Activated naive CD8-positive, alpha-beta T cell (primary cell): ENCODE measurements at regions not wholly inside any gene's neighbourhood (a gene's known extent, or its start where the extent isn't known, plus 50 kb on each side); places are given as distances from the start of the nearest gene placed in this dataset.
"Not testable (repeated sequence)": the region's sequence is repeated elsewhere in the genome, so short reads cannot be mapped to it uniquely, and the experiment has no call there.

Experiments
- H3K27ac Mint-ChIP-seq: one replicate; pipeline ENCODE4 v1.8.0; 2021; ENCODE audit warnings: mixed read lengths
- H3K27me3 Mint-ChIP-seq: one replicate; pipeline ENCODE4 v1.8.0; 2021; ENCODE audit warnings: mixed read lengths
- H3K36me3 Mint-ChIP-seq: one replicate; pipeline ENCODE4 v1.8.0; 2021; ENCODE audit warnings: mixed read lengths
- H3K4me1 Mint-ChIP-seq: one replicate; pipeline ENCODE4 v1.8.0; 2021; ENCODE audit warnings: low read depth, mixed read lengths
- H3K4me3 Mint-ChIP-seq: one replicate; pipeline ENCODE4 v1.8.0; 2021; ENCODE audit warnings: mild to moderate bottlenecking, mixed read lengths
- H3K9me3 Mint-ChIP-seq: one replicate; pipeline ENCODE4 v1.8.0; 2021; ENCODE audit warnings: low read depth, mixed read lengths

DNA sequence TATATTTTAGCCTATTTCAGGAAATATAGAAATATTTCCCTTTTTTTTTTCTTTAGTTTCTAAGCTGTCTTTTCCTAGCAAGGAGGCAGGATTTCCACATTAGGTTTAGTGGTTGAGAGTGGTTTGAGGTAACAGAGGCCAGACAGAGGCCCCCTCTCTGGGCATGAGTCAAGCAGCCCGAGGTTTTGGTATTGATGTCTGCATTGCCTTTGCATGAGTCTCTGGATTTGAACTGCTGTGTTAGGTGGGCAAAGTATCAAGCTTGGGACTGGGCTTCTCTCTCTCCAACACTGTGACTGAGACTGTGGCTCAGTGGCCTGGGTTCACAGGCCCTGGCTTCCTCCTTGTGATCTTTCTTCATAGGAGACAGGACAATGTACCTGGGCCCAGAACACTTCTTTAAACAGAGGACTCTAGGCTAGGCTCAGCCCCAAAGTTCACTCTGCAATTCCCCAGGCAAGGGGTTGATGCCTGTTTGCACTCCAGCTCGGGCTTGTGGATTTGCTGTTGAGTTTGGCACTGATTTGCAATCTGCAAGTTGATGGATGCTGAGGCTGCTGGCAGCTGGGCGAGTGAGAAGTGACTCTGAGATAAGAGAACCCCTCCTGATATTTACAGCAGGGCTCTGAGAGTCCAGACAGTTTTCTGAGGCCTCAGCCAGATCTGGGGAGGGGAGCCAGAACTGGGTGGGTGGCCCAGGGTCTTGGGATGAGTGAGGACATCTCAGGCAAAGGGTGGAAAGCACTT, 271.2 kb downstream of the EN1 start:
- Mint-ChIP-seq H3K27ac (no peak overlapping the region), H3K4me1 (no peaks in the 10 kb centered on the region), H3K9me3 (no peaks in the 10 kb centered on the region), H3K36me3 (no peaks in the 10 kb centered on the region), H3K27me3 (peaks cover 7% of the 10 kb centered on the region), H3K4me3 (no peak overlapping the region)

DNA sequence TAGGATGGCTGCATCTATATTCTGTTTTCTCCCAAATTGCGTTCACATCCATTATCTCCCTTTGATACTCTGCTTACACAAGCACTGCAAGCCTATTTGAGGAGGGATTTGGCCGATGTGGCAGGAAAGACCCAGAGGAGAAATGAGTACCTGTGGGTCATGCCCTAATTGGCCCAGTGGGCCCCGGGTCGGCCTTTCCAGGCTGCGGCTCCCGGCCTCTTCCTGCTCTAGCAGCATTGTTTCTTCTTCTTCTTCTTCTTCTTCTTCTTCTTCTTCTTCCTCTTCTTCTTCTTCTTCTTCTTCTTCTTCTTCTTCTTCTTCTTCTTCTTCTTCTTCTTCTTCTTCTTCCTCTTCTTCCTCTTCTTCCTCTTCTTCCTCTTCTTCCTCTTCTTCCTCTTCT, 275.1 kb downstream of the EN1 start:
- H3K27me3 Mint-ChIP-seq, H3K4me3 Mint-ChIP-seq, H3K27ac Mint-ChIP-seq, H3K36me3 Mint-ChIP-seq, H3K4me1 Mint-ChIP-seq, H3K9me3 Mint-ChIP-seq: not testable (repeated sequence)

DNA sequence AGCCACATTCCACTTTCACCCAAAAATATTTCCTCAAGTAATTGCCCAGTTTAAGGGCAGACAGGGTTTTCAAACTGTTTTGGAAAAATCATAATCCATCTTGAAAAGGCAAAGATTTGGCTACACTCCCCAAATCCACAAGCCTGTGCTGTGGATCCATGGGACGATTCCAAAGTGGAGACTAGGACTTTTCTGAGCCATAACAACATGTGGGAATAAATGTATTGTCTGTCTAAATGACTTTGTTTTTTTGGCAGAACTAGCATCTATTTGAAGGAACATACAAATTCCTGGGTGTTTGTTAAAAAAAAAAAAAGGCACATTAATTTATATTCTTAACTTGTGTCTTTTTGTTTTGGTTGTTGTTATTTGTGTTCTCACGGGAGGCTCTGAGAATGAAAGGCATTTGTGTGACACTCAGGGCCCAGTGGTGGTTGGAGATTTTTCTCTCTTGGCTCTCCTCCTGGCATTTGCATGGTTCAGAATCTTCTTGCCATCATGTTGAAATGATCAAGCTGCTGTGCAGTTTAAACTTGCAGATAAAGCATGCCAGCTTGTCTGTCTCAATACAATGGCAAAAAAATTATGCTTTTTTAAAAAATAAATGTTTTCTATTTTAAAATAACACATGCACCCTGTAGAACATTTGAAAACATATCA, 277.4 kb downstream of the EN1 start:
- no peaks in the 10 kb centered on the region for H3K36me3 Mint-ChIP-seq
- no peaks in the 10 kb centered on the region for H3K9me3 Mint-ChIP-seq
- no peak overlapping the region for H3K4me3 Mint-ChIP-seq
- H3K27ac Mint-ChIP-seq: no peak overlapping the region
- peaks cover 4% of the 10 kb centered on the region for H3K27me3 Mint-ChIP-seq
- H3K4me1 Mint-ChIP-seq: peaks cover 1% of the 10 kb centered on the region

DNA sequence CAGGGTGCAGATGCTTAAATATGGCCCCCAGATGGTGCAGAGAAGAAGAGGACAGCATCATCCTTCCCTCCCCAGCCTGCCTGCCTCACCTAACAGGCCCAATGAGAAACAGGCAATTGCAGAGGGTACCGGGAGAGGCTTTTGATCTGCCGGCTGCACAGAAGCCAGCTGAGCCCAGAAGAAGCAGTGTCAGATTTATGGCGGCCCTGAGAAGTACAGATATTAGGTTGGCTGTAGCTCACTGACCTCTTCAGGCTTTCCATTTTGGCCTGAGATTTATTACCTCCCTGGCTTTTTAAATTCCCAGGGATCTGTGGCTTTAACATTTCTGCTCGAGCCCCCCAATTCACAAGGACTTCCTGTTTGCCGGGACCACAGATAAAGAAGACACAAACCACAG, 278.7 kb downstream of the EN1 start:
- H3K4me3 Mint-ChIP-seq: no peak overlapping the region
- no peak overlapping the region for H3K27ac Mint-ChIP-seq
- H3K9me3 Mint-ChIP-seq: no peaks in the 10 kb centered on the region
- H3K27me3 Mint-ChIP-seq: peaks cover 4% of the 10 kb centered on the region
- peaks cover 1% of the 10 kb centered on the region for H3K4me1 Mint-ChIP-seq
- no peaks in the 10 kb centered on the region for H3K36me3 Mint-ChIP-seq

DNA sequence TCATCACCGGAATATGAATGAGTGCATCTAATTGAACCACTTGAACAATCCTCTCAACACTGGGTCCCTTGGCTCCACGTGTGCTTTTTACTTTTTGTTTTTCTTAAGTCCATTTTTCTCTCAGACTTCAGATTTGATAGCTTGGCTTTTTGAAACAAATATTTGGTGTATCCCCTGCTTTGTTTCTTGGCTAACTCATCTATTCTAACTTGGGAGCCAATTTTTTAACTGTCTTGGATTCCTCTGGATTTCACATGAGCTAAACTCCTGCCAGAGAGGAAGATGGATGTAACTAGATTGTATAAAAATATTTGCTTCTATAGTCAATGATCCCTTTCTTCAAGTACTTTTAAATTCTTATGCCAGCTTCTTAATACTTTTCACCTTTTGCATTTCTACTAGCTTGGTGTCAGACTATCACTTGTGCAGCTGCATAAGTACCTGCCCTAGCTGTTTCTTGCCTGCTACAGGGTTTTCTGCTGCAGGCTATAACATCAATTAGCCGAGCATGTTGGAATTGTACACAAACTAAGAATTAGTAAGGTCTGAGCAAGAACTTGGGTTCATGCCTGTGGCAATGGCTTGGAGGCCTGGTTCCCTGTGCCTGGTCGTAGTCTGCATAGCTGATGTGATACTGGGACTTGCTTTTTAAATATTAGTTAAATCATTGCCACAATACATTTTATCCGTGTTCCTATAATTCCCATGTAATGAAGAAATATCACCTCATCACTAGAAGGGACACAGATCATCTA, 281.5 kb downstream of the EN1 start:
- Mint-ChIP-seq H3K9me3 (no peaks in the 10 kb centered on the region), H3K36me3 (no peaks in the 10 kb centered on the region), H3K4me1 (peaks cover 1% of the 10 kb centered on the region), H3K27me3 (peaks cover 2% of the 10 kb centered on the region), H3K27ac (no peak overlapping the region), H3K4me3 (no peak overlapping the region)

DNA sequence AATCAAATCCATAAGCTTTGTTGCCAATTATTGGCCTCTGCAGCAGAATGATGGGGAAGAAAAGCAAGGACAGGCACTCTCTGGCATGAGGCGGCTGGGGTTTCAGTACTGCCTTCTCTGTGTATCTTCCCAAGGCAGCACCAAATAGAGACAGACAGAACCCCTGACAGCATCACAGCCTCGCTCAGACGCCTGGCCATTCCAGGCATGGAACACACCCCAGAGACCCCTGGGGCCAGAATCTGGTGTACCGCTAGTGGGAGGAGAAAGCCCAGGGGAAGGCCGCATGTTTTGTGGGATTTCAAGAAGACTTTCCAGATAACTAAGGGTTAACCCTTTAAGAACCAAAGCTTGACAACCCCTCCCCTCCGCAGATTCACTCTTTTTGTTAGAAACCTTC, 282.1 kb downstream of the EN1 start:
- peaks cover 2% of the 10 kb centered on the region for H3K27me3 Mint-ChIP-seq
- H3K4me1 Mint-ChIP-seq: peaks cover 1% of the 10 kb centered on the region
- no peak overlapping the region for H3K4me3 Mint-ChIP-seq
- H3K36me3 Mint-ChIP-seq: no peaks in the 10 kb centered on the region
- H3K27ac Mint-ChIP-seq: no peak overlapping the region
- H3K9me3 Mint-ChIP-seq: no peaks in the 10 kb centered on the region

DNA sequence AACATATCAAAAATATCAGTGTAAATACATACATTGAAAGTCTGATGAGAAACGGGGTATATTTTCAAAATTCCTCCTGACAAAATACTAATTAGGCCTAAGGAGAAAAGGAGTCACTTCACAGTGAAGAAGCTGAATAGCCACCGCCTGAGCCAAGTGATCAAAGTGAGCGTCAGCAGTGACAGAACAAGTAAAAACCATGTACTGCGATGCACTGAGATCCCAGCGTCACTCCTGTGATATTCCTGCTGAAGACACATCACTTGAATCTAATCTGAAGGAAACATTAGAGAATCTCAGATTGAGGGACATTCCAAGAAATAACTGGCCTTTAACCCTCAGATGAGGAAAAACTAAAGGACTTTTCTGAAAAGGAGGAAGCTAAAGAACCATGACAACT, 285.3 kb downstream of the EN1 start:
- no peaks in the 10 kb centered on the region for H3K36me3 Mint-ChIP-seq
- H3K4me1 Mint-ChIP-seq: no peaks in the 10 kb centered on the region

DNA sequence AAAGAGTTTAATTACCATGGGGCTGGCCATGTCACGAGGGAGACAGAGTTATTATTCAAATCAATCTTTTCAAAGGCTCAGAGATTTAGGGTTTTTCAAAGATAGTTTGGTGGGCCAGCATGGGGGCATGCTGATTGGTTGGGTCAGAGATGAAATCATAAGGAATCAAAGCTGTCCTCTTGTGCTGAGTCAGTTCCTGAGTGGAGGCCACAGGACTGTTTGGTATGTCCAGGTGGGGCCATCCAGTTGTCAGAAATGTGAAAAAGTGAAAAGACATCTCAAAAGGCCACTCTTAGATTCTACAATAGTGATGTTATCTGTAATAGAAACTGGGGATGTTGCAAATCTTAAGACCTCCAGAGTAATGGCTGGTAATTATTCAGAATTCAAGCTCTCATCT, 288.6 kb downstream of the EN1 start:
- Mint-ChIP-seq H3K36me3 (no peaks in the 10 kb centered on the region), H3K4me3 (no peak overlapping the region), H3K4me1 (no peaks in the 10 kb centered on the region), H3K27me3 (no peaks in the 10 kb centered on the region), H3K27ac (no peak overlapping the region), H3K9me3 (no peaks in the 10 kb centered on the region)

More for the DNA sequence above, 285.3 kb downstream of the EN1 start:
- no peaks in the 10 kb centered on the region for H3K9me3 Mint-ChIP-seq
- no peak overlapping the region for H3K4me3 Mint-ChIP-seq
- no peaks in the 10 kb centered on the region for H3K27me3 Mint-ChIP-seq
- H3K27ac Mint-ChIP-seq: no peak overlapping the region

DNA sequence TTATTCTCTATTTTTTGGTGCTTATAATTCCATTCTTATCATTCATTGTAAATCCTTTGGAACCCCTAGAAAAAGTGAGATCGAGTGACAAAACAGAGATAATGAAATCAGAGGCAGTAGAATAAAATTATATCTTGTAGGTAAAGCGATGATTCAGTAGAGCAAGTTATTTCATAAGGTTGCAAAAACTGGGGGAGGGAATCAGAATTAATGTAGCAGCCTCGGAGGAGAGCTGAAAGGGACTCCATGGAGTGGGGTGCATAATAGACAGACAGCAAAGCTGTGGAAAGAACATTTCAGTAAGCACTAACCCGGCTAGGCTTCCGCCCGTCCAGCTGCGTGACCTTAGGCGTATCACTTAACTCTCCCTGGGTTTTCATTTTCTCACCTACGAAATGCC, 289.7 kb downstream of the EN1 start:
- no peaks in the 10 kb centered on the region for H3K36me3 Mint-ChIP-seq
- no peak overlapping the region for H3K27ac Mint-ChIP-seq
- peaks cover 2% of the 10 kb centered on the region for H3K27me3 Mint-ChIP-seq
- H3K9me3 Mint-ChIP-seq: no peaks in the 10 kb centered on the region
- no peaks in the 10 kb centered on the region for H3K4me1 Mint-ChIP-seq
- H3K4me3 Mint-ChIP-seq: no peak overlapping the region

DNA sequence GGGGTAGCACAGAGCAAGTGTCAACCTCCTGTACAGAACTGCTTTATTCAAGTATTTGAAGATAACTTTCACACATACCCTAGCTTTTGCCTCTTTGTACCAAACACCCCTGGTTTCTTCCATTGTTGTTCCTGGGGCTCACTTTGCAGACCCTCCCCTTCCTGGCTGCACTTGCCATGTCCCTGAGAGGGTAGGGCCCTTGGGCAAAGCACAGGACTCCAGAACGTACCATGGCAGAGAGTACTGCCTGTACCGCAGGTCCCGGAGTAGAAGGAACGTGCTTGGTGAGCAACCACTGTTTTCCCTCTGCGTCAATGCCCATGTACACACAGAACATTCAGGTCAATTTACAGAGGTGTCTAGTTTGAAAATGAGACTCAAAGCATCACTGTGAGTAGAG, 290.4 kb downstream of the EN1 start:
- Mint-ChIP-seq H3K9me3 (no peaks in the 10 kb centered on the region), H3K27me3 (peaks cover 2% of the 10 kb centered on the region), H3K4me1 (no peaks in the 10 kb centered on the region), H3K4me3 (no peak overlapping the region), H3K27ac (no peak overlapping the region), H3K36me3 (no peaks in the 10 kb centered on the region)

DNA sequence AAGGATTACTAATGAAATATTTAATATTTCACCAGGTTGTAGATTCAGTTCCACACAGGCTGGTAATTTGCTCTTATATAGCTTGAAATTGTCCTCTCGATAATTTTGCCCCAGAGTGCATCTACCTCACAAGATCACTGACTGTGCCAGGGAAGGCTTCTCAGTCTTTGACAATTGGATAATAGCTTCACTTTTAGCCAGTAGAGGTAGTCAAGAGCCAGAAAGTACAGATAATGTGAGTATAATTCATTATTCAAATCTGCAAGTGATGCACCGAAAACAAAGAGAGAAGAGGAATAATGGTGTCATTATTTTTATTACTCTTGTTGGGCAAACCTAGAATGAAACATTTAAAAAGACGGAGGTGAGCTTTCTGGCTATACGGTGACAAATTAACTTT, 292.8 kb downstream of the EN1 start:
- Mint-ChIP-seq H3K9me3 (no peaks in the 10 kb centered on the region), H3K4me3 (no peak overlapping the region), H3K27ac (no peak overlapping the region), H3K36me3 (no peaks in the 10 kb centered on the region), H3K27me3 (peaks cover 2% of the 10 kb centered on the region), H3K4me1 (no peaks in the 10 kb centered on the region)

DNA sequence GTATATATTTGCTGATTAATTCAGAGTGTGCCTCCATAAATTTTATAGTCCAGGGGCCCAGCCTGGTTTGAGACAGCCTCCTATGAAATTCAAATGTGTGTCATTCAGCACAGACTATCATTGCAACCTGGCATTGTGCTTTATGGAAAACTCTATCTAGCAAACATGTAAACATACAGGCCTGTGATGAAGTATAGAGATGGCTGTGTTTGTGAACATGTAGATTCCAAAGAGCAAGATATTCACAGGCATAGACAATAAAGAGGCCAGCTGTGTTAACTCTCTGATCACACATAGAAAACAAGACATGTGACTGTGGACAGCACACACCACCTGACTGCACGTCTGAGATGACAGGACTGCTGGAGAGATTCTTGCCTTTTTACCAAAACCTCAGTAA, 297.9 kb downstream of the EN1 start:
- H3K27ac Mint-ChIP-seq: no peak overlapping the region
- H3K9me3 Mint-ChIP-seq: no peaks in the 10 kb centered on the region
- peaks cover 4% of the 10 kb centered on the region for H3K27me3 Mint-ChIP-seq
- no peaks in the 10 kb centered on the region for H3K36me3 Mint-ChIP-seq
- H3K4me3 Mint-ChIP-seq: no peak overlapping the region
- H3K4me1 Mint-ChIP-seq: no peaks in the 10 kb centered on the region

DNA sequence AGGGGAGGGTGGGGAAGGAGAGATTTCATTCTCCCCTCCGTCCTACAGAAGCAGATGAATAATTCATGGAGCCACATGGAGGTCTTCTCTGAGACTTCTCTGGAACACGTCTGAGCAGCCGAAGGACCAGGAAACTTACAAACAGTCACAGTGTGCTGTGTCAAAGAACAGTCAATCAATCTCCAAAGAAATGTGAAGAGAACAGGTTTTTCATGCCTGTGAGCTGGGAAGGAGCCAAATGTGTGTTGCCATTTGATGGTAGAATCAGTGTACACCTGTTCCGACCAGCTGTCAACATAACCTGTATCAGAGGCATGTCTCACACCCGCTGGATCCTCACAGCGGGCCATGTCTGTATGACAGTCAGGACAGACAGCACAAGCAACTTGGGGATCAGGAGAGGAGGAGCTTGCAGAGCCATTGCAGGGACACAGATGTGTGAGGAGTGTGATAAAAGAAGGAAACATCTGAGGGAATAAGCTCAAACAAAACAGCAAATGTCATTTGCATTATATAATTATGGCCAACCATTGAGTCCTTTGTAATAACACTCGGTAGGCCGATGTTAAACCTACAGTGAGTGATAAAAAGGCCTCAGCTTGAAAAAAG, 298.5 kb downstream of the EN1 start:
- H3K4me1 Mint-ChIP-seq: no peaks in the 10 kb centered on the region
- H3K36me3 Mint-ChIP-seq: no peaks in the 10 kb centered on the region
- no peak overlapping the region for H3K4me3 Mint-ChIP-seq
- peaks cover 4% of the 10 kb centered on the region for H3K27me3 Mint-ChIP-seq
- no peak overlapping the region for H3K27ac Mint-ChIP-seq
- no peaks in the 10 kb centered on the region for H3K9me3 Mint-ChIP-seq

DNA sequence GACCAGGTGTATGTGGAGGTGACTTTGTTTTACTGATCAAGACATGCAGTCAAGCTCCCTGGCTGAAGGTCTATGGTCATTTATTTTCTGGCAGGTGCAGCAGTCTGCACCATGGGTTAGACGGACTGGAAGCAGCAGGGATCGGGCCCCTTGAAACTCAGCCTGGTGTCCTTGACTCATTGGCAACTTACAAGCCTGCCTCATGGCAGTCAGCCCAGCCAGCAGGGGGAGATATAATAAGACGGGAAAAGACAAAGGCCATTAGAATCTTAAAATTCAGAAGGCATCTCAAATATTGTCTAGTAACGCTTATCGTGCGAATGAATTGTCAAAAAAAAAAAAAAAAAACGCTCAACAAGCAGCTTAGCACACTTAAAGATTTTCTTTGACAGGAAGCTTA, 308.2 kb downstream of the EN1 start:
- Mint-ChIP-seq H3K9me3 (no peaks in the 10 kb centered on the region), H3K4me3 (no peak overlapping the region), H3K27me3 (no peaks in the 10 kb centered on the region), H3K27ac (no peak overlapping the region), H3K4me1 (no peaks in the 10 kb centered on the region), H3K36me3 (no peaks in the 10 kb centered on the region)

DNA sequence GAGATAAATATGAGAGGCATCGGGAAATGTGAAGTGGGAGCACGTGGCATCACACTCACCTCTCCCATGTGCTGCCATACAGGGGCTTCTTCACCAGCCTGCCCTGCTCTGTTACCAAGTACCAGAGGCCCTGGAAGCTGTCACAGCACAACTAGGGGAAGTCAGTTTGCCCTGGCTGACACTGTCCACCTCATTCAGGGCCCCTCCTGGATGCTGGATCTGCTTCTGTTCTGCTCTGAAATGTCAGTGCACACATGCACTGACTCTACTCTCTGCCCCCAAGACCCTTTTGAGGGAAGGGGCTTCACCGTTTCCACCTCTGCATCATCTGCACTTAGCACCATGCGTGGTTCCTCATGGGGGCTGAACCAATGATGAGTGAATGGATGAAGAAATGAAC, 311.1 kb downstream of the EN1 start:
- Mint-ChIP-seq H3K27ac (no peak overlapping the region), H3K36me3 (no peaks in the 10 kb centered on the region), H3K4me3 (no peak overlapping the region), H3K9me3 (no peaks in the 10 kb centered on the region), H3K4me1 (no peaks in the 10 kb centered on the region), H3K27me3 (no peaks in the 10 kb centered on the region)
